Gastroesophageal sphincter (tissue), 3 donors: ENCODE measurements at regions not wholly inside any gene's neighbourhood (a gene's known extent, or its start where the extent isn't known, plus 50 kb on each side); places are given as distances from the start of the nearest gene placed in this dataset.

Experiments used
- POLR2A ChIP-seq, 2 donors: fragments of 450-650 bp; IDR thresholded peaks; one replicate each; pipeline ENCODE4 v1.6.1; 2017; ENCODE audit warnings: antibody characterized with exemption in 2 of 2, mild to moderate bottlenecking in 2 of 2, moderate library complexity in 1 of 2
- TF ChIP-seq, protein P1 (sequence below), 4 experiments: fragments of 200-600 bp in 2 of 4; fragments of 450-650 bp in 2 of 4; sonication (generic) in 1 of 4; IDR thresholded peaks; one replicate each; pipeline ENCODE4 v1.5.1; 2017 to 2019; ENCODE audit warnings: antibody characterized with exemption in 4 of 4, mild to moderate bottlenecking in 2 of 4, moderate library complexity in 2 of 4

GRCh38 chr6:147009358-147009757, 194.9 kb upstream of the STXBP5 start:
- TF ChIP-seq, protein P1, sequence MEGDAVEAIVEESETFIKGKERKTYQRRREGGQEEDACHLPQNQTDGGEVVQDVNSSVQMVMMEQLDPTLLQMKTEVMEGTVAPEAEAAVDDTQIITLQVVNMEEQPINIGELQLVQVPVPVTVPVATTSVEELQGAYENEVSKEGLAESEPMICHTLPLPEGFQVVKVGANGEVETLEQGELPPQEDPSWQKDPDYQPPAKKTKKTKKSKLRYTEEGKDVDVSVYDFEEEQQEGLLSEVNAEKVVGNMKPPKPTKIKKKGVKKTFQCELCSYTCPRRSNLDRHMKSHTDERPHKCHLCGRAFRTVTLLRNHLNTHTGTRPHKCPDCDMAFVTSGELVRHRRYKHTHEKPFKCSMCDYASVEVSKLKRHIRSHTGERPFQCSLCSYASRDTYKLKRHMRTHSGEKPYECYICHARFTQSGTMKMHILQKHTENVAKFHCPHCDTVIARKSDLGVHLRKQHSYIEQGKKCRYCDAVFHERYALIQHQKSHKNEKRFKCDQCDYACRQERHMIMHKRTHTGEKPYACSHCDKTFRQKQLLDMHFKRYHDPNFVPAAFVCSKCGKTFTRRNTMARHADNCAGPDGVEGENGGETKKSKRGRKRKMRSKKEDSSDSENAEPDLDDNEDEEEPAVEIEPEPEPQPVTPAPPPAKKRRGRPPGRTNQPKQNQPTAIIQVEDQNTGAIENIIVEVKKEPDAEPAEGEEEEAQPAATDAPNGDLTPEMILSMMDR (IDR thresholded peaks at IDR 0.05), result no peak
- no peak for TF ChIP-seq POLR2A (IDR thresholded peaks at IDR 0.05)
